ENCODE measurements at regions not wholly inside any gene's neighbourhood (a gene's known extent, or its start where the extent isn't known, plus 50 kb on each side); places are given as distances from the start of the nearest gene placed in this dataset.

DNA sequence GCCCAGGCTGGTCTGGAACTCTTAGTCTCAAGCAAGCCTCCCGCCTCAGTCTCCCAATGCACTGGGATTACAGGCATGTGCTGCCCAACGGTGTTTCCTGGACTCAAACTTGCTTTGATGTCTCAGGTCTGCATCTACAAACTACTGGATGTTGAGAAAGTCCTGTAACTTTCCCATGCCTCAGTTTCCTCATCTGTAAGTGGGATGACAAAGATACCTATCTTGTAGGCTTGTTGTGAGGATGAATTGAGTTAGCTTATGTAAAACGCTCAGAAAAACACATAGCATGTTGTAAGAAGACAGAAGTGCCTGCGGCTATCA, 63.6 kb upstream of the NUDT4 start:
- DNase-seq, result no peak

DNA sequence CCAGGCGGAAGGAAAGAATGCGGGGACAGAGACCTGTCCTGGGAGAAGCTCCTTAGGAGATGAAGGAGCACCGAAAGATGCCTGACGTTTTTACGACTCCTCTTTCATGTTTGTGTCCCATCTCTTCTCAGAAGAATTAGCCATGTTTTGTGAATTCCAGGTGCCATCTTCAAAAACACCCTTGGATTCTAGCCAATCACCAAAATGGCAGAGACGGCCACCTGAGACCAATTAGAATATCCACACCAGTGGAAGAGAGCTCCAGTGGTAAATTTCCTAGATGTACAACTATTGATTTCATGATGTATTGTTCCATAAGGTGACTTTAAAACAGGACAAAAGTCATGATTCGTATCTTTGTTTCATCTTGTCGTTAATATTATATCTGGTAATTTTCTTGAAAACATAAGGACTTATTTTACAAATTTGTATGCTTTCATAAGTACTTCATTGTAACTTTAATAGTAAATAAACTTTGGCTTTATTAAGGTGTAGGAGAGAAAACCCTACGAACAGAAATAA, 62.3 kb upstream of the NUDT4 start:
- DNase-seq, result no peak

- DNase-seq, result no peak
Observed at GRCh38 chr12:93315907-93316622, 61.7 kb upstream of the NUDT4 start.

- no peak for DNase-seq
Observed at GRCh38 chr12:93316623-93316971, 61.1 kb upstream of the NUDT4 start.

GRCh38 chr12:93317227-93317626, 60.5 kb upstream of the NUDT4 start:
- DNase-seq, result peak; percentile 8

DNA sequence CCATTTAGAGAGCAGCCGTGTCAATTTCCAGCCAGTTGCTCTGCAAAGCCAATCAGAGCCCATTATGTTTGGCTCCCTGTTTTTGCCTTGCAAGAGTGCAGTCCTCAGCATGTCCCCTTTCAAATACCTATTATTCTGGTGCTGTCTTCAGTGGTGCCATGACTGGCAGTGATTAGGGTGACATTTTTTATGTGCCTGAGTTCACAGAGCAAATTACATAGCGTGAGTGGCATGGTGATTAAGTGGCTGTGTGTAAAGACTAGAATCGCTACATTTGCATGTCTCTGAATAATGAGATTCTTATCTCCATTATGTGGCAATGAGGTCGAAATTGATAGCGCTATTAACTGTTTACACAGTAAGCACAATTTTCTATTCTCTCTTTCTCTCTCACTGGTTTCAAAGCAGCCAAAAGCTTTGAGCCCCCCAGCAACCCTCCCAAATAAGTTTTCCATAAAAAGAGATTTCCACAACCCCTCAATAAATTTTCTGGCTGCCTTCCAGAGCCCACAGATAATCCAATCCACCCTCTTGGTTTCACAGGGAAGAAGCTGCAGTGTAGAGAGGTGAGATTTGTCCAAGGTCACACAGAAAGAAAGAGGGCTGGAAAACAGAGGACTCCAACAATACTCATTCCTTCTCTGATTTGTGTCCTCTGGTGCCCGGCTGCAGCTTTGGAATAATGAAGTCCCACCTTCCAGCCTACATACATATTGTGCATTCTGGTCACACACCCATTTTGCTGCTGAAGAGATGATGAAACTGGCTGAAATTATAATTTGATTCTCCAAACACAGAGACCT, 58.8 kb upstream of the NUDT4 start:
- DNase-seq, result peak; percentile 35

- DNase-seq, result no peak
Observed at GRCh38 chr12:93319523-93320050, 58.1 kb upstream of the NUDT4 start.

- no peak for DNase-seq
Observed at GRCh38 chr12:93322784-93323183, 54.9 kb upstream of the NUDT4 start.

DNA sequence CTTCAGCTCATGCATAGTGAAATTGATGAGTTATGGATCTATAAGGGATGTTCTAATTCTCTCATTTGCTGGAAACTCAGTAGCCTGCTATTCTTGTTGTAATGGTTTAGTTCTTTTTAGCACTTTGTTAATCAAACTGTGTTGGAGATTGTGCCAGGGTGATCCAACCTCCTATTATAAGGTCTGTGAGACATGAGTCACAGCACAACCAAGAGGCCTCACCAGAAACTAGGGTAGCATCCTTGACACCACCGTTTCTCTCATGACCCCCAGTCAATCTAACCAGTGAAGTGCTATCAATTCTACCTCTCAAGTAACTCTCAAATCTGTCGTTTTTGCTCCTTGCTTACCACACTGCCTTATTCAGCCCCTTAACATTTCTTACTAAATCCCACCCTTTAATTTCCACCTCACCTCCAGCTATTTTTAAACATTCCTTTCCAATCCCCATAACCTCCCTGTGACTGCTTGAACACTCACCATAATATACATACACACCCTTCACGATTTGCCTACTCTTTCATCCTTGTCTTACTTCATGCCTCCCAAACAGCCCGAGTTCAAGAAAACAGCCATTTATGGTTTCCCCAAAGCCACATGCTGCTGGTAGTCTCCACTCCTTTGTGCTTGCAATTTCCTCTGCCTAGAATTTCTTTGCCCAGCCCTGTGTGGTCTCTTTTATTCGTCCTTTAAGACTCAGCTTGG, 53.9 kb upstream of the NUDT4 start:
- no peak for DNase-seq

DNA sequence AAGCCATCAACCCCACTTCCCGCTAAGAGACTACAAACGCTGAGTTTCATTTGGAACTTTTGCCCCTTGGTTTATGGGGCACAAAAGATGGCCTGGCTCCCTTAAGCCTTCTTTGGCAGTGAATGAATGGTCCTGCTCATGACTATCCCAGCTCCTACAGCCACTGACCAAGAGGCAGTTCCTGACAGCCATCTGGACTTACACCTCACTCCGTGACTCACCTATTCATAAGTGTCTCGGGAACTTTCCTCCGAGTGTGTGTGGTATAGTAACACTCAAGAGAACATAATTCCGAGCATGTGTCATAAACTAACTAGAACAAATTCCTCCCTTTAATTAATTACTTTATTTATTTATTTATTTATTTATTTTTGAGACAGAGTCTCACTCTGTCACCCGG, 51.9 kb upstream of the NUDT4 start:
- no peak for DNase-seq
